ENCODE measurements at regions not wholly inside any gene's neighbourhood (a gene's known extent, or its start where the extent isn't known, plus 50 kb on each side); places are given as distances from the start of the nearest gene placed in this dataset.

- no peak for DNase-seq (ENCODE audit: low spot score)
These were observed 168.7 kb upstream of the PPP1R2C start for GRCh38 chrX:42946544-42947194.

GRCh38 chrX:42948723-42949657 lies 171.0 kb upstream of the PPP1R2C start:
- no peak for DNase-seq (ENCODE audit: low spot score)

- DNase-seq (ENCODE audit: low spot score), result no peak
These were observed 173.8 kb upstream of the PPP1R2C start for GRCh38 chrX:42951747-42952146.

GRCh38 chrX:42952621-42953020 lies 174.7 kb upstream of the PPP1R2C start:
- DNase-seq (ENCODE audit: low spot score), result no peak

GRCh38 chrX:42954880-42955279 lies 176.9 kb upstream of the PPP1R2C start:
- DNase-seq (ENCODE audit: low spot score), result no peak

- no peak for DNase-seq (ENCODE audit: low spot score)
These were observed 177.4 kb upstream of the PPP1R2C start for GRCh38 chrX:42955349-42955748.

- no peak for DNase-seq (ENCODE audit: low spot score)
These were observed 189.8 kb upstream of the PPP1R2C start for GRCh38 chrX:42967681-42968300.

- no peak for DNase-seq (ENCODE audit: low spot score)
These were observed 195.4 kb upstream of the PPP1R2C start for GRCh38 chrX:42973321-42973720.

- DNase-seq (ENCODE audit: low spot score), result no peak
These were observed 197.9 kb upstream of the PPP1R2C start for GRCh38 chrX:42975906-42976305.

GRCh38 chrX:42976746-42977366 lies 198.9 kb upstream of the PPP1R2C start:
- no peak for DNase-seq (ENCODE audit: low spot score)

- no peak for DNase-seq (ENCODE audit: low spot score)
These were observed 200.9 kb upstream of the PPP1R2C start for GRCh38 chrX:42978655-42979379.

GRCh38 chrX:42988700-42989099 lies 210.7 kb upstream of the PPP1R2C start:
- no peak for DNase-seq (ENCODE audit: low spot score)

GRCh38 chrX:42992199-42992943 lies 214.4 kb upstream of the PPP1R2C start:
- no peak for DNase-seq (ENCODE audit: low spot score)

GRCh38 chrX:42996861-42997260 lies 218.9 kb upstream of the PPP1R2C start:
- no peak for DNase-seq (ENCODE audit: low spot score)

GRCh38 chrX:43000121-43000520 lies 222.2 kb upstream of the PPP1R2C start:
- no peak for DNase-seq (ENCODE audit: low spot score)

GRCh38 chrX:43002526-43003203 lies 224.7 kb upstream of the PPP1R2C start:
- DNase-seq (ENCODE audit: low spot score), result no peak

GRCh38 chrX:43003204-43003565 lies 225.2 kb upstream of the PPP1R2C start:
- no peak for DNase-seq (ENCODE audit: low spot score)

- no peak for DNase-seq (ENCODE audit: low spot score)
These were observed 226.0 kb upstream of the PPP1R2C start for GRCh38 chrX:43003939-43004338.

GRCh38 chrX:43005561-43005960 lies 227.6 kb upstream of the PPP1R2C start:
- no peak for DNase-seq (ENCODE audit: low spot score)

GRCh38 chrX:43008356-43008755 lies 230.4 kb upstream of the PPP1R2C start:
- DNase-seq (ENCODE audit: low spot score), result no peak

- DNase-seq (ENCODE audit: low spot score), result no peak
These were observed 238.1 kb upstream of the PPP1R2C start for GRCh38 chrX:43016021-43016420.
